ENCODE measurements at regions not wholly inside any gene's neighbourhood (a gene's known extent, or its start where the extent isn't known, plus 50 kb on each side); places are given as distances from the start of the nearest gene placed in this dataset.

GRCh38 chr15:91476861-91477260 is 376.6 kb upstream of the SLCO3A1 start:
- no peak for DNase-seq

DNA sequence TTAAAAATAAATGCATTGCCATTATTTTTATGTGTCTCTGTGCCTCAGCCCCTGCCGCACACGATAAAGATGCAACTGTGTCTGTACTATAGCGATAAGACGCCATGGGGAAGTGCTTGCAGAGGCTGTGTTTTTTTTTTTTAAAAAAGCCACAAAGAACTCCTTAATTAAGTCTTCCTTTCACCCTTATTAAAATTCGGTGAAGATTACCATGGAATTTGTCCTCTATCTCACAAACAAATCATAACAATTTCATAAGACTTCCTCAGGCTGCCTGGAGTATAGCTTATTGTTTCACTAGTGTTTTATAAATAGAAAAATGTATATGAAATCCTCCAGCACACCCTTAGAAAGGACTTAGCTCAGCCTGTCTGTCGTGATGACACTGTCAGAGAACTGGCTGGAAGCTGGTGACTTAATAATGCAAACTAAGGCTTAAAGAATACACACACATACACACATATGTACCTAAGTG is 374.8 kb upstream of the SLCO3A1 start:
- DNase-seq: no peak

DNA sequence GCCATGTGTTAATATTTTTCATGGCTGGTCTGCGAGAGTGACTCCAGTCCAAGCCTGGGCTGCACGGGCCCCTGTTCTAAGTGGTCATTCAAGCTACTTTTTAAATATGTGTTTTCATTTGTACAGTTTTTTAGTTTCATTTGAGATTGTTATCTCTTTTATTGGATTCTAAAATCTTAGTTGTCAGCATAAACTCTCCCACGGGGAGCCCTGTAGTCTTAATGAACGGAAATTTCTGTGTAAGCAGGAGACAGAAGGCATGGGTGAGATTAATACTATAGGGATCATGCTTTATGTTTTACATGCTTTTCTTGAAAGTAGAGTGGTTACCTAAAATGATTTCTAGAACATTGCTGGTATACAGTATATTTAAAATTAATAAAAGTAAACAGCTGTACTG is 373.1 kb upstream of the SLCO3A1 start:
- no peak for DNase-seq

- no peak for DNase-seq
These were observed 370.7 kb upstream of the SLCO3A1 start for GRCh38 chr15:91482799-91483198.

DNA sequence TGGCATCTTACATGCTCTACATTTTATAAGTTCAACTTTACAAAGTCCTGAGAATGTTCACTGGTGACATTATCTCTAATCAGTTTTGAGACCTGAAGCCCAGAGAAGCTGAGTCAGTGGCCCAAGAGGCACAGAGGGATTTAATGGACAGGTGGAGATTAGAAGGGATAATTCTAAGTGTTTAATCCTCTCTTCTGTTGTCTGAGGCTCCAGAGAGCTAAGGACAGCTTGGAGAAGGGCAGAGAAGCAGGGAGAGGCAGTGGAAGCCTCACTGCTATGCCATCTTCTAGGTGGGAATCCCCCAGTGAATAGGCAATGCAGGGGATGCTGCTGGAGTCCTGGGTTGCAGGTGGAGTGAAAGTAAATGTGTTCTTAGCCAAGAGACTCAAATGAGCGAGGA is 369.4 kb upstream of the SLCO3A1 start:
- DNase-seq: no peak

DNA sequence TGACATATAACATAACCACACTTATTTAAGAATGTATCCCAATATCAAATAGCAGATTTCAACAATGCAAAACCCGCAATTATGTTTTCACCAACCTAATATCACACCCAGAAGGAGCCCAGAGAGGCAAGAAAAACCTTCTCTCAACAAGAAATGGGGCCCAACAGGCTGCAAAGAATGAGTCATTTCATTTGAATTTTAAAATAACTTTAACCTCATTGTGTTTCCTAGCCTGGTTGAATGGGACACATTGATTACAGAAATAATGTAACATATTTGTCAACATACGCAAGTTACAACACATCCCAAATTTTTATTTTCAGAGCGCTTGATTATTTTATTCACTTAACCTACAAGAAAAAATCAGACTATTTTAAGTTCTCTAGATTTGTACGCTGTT is 365.1 kb upstream of the SLCO3A1 start:
- DNase-seq: no peak

DNA sequence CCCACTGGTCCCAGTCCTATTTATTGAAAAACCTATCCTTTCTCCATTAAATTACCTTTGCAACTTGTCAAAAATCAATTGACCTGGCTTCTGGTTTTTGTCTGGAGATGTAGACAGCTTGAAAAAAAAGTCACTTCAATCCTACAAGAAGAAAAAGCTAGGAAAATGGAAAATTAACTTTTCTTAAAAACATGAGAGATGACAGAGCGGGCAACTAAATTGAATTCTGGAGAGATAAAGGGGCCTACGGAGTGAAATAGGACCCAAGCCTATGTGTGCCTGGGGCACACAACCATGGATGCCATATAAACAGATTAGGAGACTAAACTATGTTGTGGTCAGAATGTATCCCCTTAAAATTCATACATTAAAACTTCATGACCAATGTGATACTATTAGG is 363.3 kb upstream of the SLCO3A1 start:
- no peak for DNase-seq

GRCh38 chr15:91491101-91491950 is 362.2 kb upstream of the SLCO3A1 start:
- DNase-seq: no peak

DNA sequence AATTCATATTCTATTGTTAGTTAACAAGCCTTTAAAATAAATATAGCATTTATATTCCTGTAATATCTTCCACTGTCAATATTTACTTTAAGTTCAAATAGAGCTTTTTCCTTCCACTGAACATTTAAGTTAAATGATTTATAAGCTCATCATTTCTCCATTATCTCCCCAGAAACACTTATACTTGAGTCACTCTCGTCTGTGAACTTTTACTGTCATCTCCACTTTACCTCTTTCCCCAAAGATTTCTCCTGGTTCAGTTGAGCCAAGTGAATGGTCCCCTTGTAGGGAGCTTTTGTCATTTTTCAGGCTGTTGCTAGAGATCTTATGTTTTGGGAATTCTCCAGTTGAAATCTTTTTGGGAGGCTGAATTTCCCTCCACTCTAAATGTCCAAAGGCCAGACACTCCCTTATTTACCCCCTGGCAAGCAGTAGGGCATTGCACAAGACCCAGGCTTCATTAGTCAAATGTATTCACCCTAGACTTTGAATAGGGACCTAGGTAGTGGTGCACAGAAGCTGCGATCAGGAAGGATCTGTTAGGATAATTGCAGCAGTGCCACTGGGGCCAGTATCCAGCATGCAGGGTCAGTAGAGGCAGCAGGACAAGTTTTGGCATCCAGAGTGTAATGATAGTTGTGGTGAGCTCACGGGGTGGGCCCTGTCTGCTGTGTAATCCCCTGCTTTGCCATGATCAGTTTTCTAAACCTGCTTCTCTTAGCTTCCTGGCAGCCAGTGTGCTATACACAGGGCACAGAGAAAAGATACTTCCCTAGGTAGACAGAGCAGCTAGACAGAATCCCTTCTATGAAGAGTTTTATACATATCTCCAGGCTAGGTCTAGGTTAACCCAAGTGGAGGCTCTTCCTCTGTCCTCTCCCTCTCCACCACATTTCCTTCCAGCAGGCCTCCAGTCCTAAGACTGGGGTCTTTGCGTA is 356.5 kb upstream of the SLCO3A1 start:
- DNase-seq: no peak

DNA sequence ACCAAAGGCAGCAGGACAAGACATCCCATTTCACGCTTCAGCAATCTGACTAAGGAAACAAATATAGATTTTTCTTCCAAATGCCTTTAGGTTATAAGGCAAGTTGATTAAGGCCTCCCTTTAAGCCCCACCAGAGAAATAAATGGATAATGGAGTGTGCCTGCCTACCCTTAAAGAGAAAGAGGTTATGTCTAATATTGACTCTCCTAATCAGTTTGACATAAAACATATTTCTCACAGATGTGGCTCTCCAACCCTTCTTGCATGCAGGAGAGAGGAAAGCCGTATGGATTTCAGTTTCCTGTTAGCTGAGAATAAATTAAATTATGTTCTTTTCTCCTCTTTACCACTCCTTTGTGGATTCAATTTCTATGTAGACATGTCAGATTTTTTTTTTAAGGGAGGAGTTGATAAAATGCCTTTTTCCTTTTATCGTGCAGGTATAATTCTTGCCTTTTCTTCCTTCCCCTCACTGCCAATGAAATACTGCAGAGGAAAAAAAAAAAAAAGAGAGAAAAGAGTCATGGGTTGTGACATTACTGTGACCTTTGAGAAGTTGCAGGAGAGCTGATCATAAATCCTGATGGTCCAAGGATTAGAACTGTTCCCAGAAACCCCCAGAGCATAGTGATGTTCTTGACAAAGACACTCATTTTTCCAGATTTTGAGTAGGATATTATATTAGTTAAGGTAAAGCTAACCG is 355.3 kb upstream of the SLCO3A1 start:
- DNase-seq: no peak

GRCh38 chr15:91498749-91499062 is 354.8 kb upstream of the SLCO3A1 start:
- no peak for DNase-seq

GRCh38 chr15:91499774-91500383 is 353.6 kb upstream of the SLCO3A1 start:
- no peak for DNase-seq

DNA sequence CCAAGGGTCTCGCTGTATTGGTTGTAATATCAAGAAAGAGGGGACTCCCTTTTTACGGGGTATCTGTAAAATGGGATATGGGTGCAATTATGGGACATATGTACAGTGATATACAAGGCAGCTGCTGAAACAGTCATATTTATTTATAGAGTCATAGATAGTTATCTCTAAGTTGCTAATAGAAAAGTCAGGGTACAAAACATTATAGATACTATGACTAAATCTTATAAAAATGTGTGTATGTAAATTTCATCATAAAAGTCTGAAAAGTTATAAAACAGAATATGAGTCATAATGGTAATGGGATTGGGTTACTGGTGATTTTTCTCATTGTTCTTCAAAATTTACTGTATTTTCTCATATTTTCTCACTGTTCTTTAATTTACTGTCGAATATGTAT is 344.9 kb upstream of the SLCO3A1 start:
- DNase-seq: no peak

DNA sequence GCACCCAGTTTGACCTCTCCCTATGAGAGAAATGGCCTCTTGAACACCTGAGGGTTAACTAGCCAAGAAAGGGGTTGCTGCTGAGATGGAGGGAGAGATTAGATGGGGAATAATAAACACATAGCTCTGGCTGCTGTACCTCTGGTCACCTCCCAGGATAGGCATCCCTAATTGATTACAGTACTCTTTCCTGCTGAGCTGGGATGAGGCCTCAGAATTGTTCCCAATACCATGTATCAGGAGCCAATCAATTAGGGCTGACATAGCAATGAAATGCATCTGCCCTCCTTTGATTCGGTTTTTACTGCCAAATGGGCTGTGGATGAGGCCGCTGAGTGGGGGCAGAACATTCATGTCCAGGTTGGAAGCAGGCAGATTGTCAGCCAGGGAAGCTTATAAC is 339.4 kb upstream of the SLCO3A1 start:
- no peak for DNase-seq

- peak in 1 of 2 donors; percentile 43 for DNase-seq
These were observed 338.2 kb upstream of the SLCO3A1 start for GRCh38 chr15:91515188-91515754.

DNA sequence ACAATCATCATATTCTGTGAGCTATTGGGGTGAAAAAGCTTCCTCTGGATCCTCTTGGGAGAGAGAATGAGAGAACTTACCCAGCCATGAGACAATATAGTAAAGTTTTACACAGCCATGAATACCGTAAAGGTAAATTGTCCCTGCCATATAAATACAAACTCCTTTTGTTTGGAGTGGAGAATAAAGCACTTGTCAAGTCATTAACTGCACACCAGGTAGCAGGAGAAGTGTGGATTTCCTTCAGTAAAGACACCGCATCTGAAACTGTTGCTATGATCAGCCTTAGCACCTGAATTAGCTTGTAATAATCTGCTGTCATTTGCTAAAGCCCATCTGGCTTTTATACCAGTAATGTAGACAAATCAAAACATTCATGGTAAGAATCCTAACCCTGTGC is 336.6 kb upstream of the SLCO3A1 start:
- no peak for DNase-seq

DNA sequence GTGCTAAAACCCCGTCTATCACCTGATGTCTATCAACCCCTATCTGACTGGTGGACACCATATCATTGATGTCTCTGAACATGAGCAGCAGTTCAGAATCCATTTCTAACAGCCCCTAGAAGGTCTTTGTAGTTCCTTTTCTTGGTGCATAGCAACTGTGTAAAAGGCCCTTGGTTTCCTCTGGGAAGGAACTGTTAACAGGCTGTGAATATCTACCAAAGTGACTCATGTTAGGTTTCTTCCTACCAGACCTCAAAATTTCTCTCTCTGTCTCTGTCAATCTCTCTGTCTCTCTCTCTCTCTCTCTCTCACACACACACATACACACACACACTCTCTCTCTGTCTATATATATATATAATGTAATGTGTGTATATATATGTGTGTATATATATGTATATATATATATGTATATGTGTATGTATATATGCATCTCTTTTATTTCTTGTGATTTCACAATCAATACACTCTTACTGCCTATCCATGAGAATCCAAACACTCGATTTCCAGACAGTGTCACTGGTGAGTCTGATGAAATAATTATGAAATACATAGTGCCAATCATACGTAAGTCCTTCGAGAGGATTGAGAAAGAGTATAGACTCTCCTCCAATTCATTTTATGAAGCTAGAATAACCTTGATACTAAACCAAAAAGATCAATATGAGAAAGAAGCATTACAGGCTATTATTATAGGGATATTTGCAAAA is 335.9 kb upstream of the SLCO3A1 start:
- DNase-seq: no peak

DNA sequence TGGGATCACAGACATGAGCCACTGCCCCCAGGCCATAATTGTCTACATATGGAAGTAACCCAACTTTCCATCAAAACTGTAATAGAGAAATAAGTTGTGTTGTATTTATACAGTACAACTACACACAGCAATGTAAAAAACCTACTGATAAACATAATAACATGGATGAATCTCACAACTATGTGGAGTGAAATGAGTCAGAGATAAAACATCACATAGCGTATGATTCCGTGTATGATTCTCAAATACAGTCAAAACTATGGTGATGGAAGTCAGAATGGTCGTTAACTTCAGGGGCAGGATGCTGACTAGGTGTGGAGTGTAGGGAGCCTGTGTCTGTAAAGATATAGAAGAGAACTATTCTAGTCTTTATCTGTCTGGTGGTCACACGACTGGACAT is 332.7 kb upstream of the SLCO3A1 start:
- no peak for DNase-seq

DNA sequence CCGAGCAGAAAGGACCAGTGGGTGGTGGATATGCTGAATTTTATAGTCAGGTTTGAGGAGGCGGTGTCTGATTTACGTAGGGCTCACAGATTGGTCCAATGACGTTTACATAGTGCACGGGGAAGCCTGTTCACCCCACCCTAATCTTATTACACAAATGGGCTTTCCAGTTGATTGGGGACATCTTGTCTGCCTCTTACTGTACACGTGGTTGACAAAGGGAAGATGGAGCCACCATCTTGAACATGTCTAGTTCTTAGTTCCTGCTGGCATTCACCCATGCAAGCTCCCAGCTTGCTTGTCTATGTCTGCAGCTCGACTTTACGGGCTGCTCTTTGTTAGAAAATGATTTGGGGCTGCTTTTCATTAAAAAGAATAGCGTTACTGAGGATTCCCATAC is 332.0 kb upstream of the SLCO3A1 start:
- no peak for DNase-seq

GRCh38 chr15:91521996-91522395 is 331.5 kb upstream of the SLCO3A1 start:
- DNase-seq: no peak

DNA sequence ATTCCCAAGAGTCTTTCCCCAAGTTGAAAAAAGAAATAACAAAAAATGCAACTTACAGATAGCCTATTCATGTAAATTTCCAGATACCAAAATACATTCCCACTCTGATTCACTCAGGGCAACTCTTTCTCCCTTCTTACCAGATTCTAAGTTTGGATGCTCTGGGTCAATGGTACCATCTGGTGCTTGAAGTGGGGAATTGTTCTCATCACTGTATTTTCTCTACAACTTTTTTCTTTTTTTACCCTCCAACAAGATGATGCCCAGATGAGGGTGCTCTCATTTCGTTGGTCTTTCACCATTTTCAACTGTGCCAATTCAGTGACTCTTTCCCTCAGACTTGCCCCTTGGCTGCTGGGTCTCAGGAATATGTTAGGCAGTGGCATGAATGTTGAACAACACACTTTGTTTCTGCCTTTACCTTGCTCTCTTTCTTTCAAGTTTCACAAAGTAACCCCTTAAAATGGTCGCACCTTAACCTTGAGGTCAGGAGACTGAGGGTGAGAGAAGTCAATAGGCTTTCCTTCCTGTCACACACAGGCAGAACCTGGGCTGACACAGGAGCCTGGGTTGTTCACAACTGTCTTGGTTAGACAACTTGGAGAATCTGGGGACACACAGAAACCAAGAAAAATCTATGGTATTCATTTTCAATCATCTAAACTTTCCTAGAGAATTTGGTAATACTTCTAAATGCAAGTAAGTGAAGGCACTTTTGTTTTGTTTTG is 330.7 kb upstream of the SLCO3A1 start:
- no peak for DNase-seq
